ENCODE measurements at regions not wholly inside any gene's neighbourhood (a gene's known extent, or its start where the extent isn't known, plus 50 kb on each side); places are given as distances from the start of the nearest gene placed in this dataset.

DNA sequence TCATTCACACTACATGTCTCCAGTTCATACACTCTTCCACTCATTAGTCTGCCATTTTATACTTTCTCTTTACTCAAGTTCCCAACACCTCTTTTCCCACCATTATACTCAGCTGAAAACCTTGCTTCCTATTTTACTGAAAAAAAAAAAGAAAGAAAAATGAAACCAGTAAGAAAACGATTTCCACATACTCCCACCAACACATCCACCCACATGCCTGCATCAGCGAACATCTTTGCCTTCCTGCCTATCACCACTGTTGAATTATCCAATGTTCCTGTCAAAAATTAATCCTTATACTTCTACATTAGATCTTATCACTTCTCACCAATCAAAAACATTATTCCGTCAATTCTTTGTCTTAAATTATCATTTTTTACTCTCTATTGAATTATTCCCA lies 188.1 kb upstream of the FAM241A start:
- no peak overlapping the region for H3K4me3 ChIP-seq (ENCODE audit: low read length)
- no peak for TF ChIP-seq EZH2phosphoT487 (IDR thresholded peaks at IDR 0.05; ENCODE audit: low read length)
- TF ChIP-seq CTCF (IDR thresholded peaks at IDR 0.05; ENCODE audit: low read length) = no peak
- no peak for TF ChIP-seq EZH2 (optimal IDR thresholded peaks at IDR 0.05; ENCODE audit: low read depth, low read length)
- DNase-seq = no peak
- no peak overlapping the region for H3K27ac ChIP-seq (ENCODE audit: low read length)
- no peak overlapping the region for H3K9ac ChIP-seq (ENCODE audit: low read length)
- no peaks in the 10 kb centered on the region for H3K27me3 ChIP-seq (replicated peaks; ENCODE audit: insufficient read depth, low read length)
- no peaks in the 10 kb centered on the region for H3K36me3 ChIP-seq (replicated peaks; ENCODE audit: insufficient read depth, low read length)
- no peaks in the 10 kb centered on the region for H3K9me2 ChIP-seq (replicated peaks; ENCODE audit: insufficient read depth, low read length)
- H2AFZ ChIP-seq (ENCODE audit: low read length) = no peak overlapping the region
- no peaks in the 10 kb centered on the region for H4K20me1 ChIP-seq (ENCODE audit: insufficient read depth, low read length)
- no peak overlapping the region for H3K4me2 ChIP-seq (ENCODE audit: low read depth, low read length)
- H3F3A ChIP-seq (ENCODE audit: insufficient read depth, low read length) = no peaks in the 10 kb centered on the region
- H3K4me1 ChIP-seq (ENCODE audit: low read length) = peaks cover 12% of the 10 kb centered on the region
- no peaks in the 10 kb centered on the region for H3K79me2 ChIP-seq (ENCODE audit: low read length)
- H3K9me3 ChIP-seq (replicated peaks; ENCODE audit: insufficient read depth, low read length) = no peaks in the 10 kb centered on the region

DNA sequence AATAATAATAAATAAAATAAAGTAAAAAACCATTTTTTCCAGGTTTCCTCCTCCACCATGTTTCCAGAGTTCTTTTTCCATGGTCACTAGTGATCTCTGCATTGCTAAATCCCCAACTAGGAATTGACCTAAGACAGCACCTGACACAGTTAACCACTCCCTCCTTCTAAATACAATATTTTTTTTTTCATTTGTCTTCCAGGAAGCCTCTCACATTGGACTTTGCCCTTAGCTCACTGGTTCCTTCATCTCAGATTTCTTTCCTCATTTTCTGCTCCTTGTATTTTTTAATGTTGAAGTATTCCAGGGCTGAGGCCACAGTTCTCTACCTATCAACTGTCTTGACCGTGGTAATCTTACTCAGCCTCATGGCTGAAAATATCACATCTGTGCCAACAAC lies 187.3 kb upstream of the FAM241A start:
- H3K4me1 ChIP-seq (ENCODE audit: low read length) = peaks cover 12% of the 10 kb centered on the region
- no peak overlapping the region for H3K4me3 ChIP-seq (ENCODE audit: low read length)
- H2AFZ ChIP-seq (ENCODE audit: low read length) = no peak overlapping the region
- no peaks in the 10 kb centered on the region for H3K9me2 ChIP-seq (replicated peaks; ENCODE audit: insufficient read depth, low read length)
- no peak overlapping the region for H3K9ac ChIP-seq (ENCODE audit: low read length)
- H3K79me2 ChIP-seq (ENCODE audit: low read length) = no peaks in the 10 kb centered on the region
- no peaks in the 10 kb centered on the region for H4K20me1 ChIP-seq (ENCODE audit: insufficient read depth, low read length)
- TF ChIP-seq EZH2 (optimal IDR thresholded peaks at IDR 0.05; ENCODE audit: low read depth, low read length) (no peak), CTCF (IDR thresholded peaks at IDR 0.05; ENCODE audit: low read length) (no peak), EZH2phosphoT487 (IDR thresholded peaks at IDR 0.05; ENCODE audit: low read length) (no peak)
- no peak overlapping the region for H3K4me2 ChIP-seq (ENCODE audit: low read depth, low read length)
- H3K27me3 ChIP-seq (replicated peaks; ENCODE audit: insufficient read depth, low read length) = no peaks in the 10 kb centered on the region
- no peaks in the 10 kb centered on the region for H3K9me3 ChIP-seq (replicated peaks; ENCODE audit: insufficient read depth, low read length)
- DNase-seq = no peak
- H3K27ac ChIP-seq (ENCODE audit: low read length) = no peak overlapping the region
- no peaks in the 10 kb centered on the region for H3F3A ChIP-seq (ENCODE audit: insufficient read depth, low read length)
- no peaks in the 10 kb centered on the region for H3K36me3 ChIP-seq (replicated peaks; ENCODE audit: insufficient read depth, low read length)

- no peak for DNase-seq
- Histone ChIP-seq H3K27ac (ENCODE audit: low read length) (no peak overlapping the region), H3K79me2 (ENCODE audit: low read length) (no peaks in the 10 kb centered on the region), H3K36me3 (replicated peaks; ENCODE audit: insufficient read depth, low read length) (no peaks in the 10 kb centered on the region), H3K9me3 (replicated peaks; ENCODE audit: insufficient read depth, low read length) (no peaks in the 10 kb centered on the region), H4K20me1 (ENCODE audit: insufficient read depth, low read length) (no peaks in the 10 kb centered on the region), H3F3A (ENCODE audit: insufficient read depth, low read length) (no peaks in the 10 kb centered on the region), H3K9me2 (replicated peaks; ENCODE audit: insufficient read depth, low read length) (no peaks in the 10 kb centered on the region), H3K9ac (ENCODE audit: low read length) (no peak overlapping the region), H3K4me1 (ENCODE audit: low read length) (peaks cover 12% of the 10 kb centered on the region), H3K4me3 (ENCODE audit: low read length) (no peak overlapping the region), H3K4me2 (ENCODE audit: low read depth, low read length) (no peak overlapping the region), H2AFZ (ENCODE audit: low read length) (no peak overlapping the region), H3K27me3 (replicated peaks; ENCODE audit: insufficient read depth, low read length) (no peaks in the 10 kb centered on the region)
- no peak for TF ChIP-seq EZH2phosphoT487 (IDR thresholded peaks at IDR 0.05; ENCODE audit: low read length)
- no peak for TF ChIP-seq CTCF (IDR thresholded peaks at IDR 0.05; ENCODE audit: low read length)
- no peak for TF ChIP-seq EZH2 (optimal IDR thresholded peaks at IDR 0.05; ENCODE audit: low read depth, low read length)
Measured at GRCh38 chr4:111959222-111959621, 186.0 kb upstream of the FAM241A start.

Measured in MM.1S (cell line).